Motor neuron (in vitro differentiated cells): ENCODE measurements at regions not wholly inside any gene's neighbourhood (a gene's known extent, or its start where the extent isn't known, plus 50 kb on each side); places are given as distances from the start of the nearest gene placed in this dataset.
"Not testable (repeated sequence)": the region's sequence is repeated elsewhere in the genome, so short reads cannot be mapped to it uniquely, and the experiment has no call there.

Experiments used
- ATAC-seq, 8 experiments: fragments of 200-7000 bp; cut with Tn5 transposase; replicated peaks in 6 of 8; 2 replicates each; pipeline ENCODE4 v1.8.0; 2021; ENCODE audit warnings: mild to moderate bottlenecking in 8 of 8, moderate library complexity in 8 of 8
- H3K27ac ChIP-seq, 2 donors: fragments of 250-450 bp; sonication (Bioruptor Pico); 2 replicates each; pipeline ENCODE4 v1.9.0; 2021; ENCODE audit warnings: antibody characterized with exemption in 2 of 2, mild to moderate bottlenecking in 2 of 2, moderate library complexity in 1 of 2
- H3K4me1 ChIP-seq, 2 donors: fragments of 250-450 bp; sonication (Bioruptor Pico); replicated peaks in 1 of 2; 2 replicates each; pipeline ENCODE4 v1.6.1; 2021; ENCODE audit warnings: antibody characterized with exemption in 2 of 2, mild to moderate bottlenecking in 2 of 2, moderate library complexity in 1 of 2
- H3K4me3 ChIP-seq, 5 donors: fragments of 250-450 bp; sonication (Bioruptor Pico); 2 replicates each; pipeline ENCODE4 v1.9.0; 2021; ENCODE audit warnings: antibody characterized with exemption in 5 of 5, mild to moderate bottlenecking in 5 of 5, moderate library complexity in 4 of 5
- WGBS, 10 experiments: fragments of 450-650 bp; shearing (Covaris generic); methylation state at CpG; one replicate each; pipeline ENCODE4 v1.0.0; 2022; 5-methylcytosine and 5-hydroxymethylcytosine counted together
- in situ Hi-C, 9 experiments: fragments of 400-800 bp; cut with MboI; loops; one replicate each; pipeline ENCODE4 v1.15.0; 2021; ENCODE audit warnings: low sequenced_read_pairs in 9 of 9, low pct_unique_long_range_greater_than_20kb in 2 of 9; ENCODE audit not compliant: unreplicated experiment in 9 of 9

DNA sequence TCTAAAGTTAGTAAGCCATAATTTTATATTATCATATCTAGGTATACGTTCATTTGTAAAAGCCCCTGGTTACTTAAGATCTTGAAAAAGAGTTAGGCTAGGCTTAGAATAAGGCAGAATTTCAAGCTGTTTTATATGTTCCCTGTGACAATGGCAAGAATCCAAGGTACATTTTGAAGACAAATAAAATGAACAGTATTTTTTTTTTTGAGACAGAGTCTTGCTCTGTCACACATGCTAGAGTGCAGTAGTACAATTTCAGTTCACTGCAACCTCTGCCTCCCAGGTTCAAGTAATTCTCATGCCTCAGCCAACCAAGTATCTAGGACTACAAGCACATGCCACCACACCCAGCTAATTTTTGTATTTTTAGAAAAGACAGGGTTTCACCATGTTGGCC, 139.2 kb downstream of the DUSP6 start:
- Histone ChIP-seq H3K4me3 (no peak overlapping the region), H3K4me1 (peaks cover 23 to 29% of the 10 kb centered on the region in 2 donors), H3K27ac (no peak overlapping the region)
- ATAC-seq = no peak
- in situ Hi-C loops = no loop called here
- 91 to 100% (median 100%) methylated on average over 1 of the region's 1 CpG; no CpG with 5 or more reads in 5 of the 10 experiments for WGBS, 10 experiments

DNA sequence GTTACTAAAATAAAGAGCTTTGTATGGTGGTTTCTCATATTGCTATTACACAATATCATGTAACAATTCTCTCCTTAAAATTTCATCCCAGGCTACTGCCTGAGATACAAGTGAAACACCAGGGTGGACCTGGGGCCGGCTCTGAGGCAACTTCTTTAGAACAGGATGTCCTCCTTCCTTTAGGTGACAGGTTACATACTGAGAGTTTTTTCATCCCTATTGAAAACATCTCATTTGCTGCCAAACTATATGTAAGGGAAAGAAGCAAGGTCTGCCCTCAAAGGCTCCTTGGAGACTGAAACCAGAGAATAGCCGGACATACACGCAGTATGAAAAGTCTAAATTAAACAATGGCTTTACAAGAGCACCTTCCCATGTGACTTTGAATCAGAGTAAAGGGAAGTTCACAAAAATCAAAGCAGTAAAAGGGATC, 139.9 kb downstream of the DUSP6 start:
- H3K4me1 ChIP-seq = peaks cover 23 to 29% of the 10 kb centered on the region in 2 donors
- no peak for ATAC-seq
- no peak overlapping the region for H3K27ac ChIP-seq
- H3K4me3 ChIP-seq = no peak overlapping the region
- 70 to 100% (median 85%) methylated on average over 1 to 3 of the region's 3 CpGs; no CpG with 5 or more reads in 1 of the 10 experiments for WGBS, 10 experiments
- in situ Hi-C loops = no loop called here

DNA sequence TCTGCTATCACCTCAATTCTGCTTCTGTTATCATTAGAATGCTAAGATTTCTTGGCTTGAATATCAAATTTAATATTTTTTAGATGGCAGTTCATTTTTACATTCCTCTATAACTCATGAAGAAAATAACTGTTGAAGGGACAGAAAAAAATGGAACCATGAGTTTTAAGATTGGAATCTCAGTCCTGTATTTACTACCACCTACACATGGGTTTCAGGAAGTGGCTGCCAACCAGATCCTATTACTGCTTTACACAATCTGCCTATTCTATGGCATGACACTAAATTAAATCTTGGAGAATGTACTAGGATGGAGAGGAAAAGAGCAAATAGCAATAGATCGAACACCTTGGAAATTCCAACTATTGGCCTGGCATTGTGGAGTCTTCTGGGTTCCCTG, 140.8 kb downstream of the DUSP6 start:
- 88 to 100% (median 100%) methylated on average over 1 of the region's 1 CpG; no CpG with 5 or more reads in 4 of the 10 experiments for WGBS, 10 experiments
- ATAC-seq = no peak
- H3K27ac ChIP-seq = no peak overlapping the region
- in situ Hi-C loops = no loop called here
- H3K4me1 ChIP-seq = peaks cover 17 to 24% of the 10 kb centered on the region in 2 donors
- no peak overlapping the region for H3K4me3 ChIP-seq

DNA sequence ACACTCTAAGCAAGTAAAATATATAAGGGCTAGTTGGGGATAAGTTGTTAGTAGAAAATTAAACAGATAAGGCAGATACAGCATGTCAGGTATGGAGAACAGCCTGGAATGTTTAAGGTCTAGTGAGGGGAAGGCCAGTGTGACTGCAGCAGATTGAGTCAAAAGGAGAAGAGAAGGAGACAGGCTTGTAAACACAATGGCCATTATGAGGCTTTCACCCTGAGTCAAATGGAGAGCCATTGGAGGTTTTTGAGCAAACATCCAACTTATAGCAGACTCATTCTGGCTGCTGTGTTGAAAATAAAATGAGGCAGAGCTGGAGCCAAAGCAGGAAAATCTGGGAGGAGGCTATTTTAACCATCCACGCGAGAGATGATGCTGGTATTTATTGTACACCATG, 142.0 kb downstream of the DUSP6 start:
- no peak overlapping the region for H3K27ac ChIP-seq
- 81 to 100% (median 92%) methylated on average over 2 of the region's 2 CpGs; no CpG with 5 or more reads in 6 of the 10 experiments for WGBS, 10 experiments
- peak in 1 of 8 experiments; percentile 36 for ATAC-seq

DNA sequence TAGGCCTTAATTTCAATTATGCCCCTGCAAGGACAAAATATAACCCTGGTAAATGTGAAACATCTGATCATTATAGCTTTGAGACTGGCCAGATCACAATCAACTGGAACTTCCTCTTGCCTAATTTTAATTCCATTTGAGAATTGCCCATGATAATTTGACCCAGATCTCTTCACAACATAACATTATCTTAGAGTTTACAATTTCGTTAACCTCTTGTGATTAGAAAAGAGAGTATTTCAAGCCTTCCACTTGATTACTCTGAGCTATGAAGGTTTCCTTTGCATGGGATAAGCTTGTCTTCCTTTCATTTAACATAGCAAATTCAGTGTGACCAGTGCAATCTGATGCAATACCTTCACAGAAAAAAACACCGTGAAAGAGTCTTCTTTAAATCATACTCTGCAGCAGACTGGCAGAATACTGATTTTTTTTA, 143.6 kb downstream of the DUSP6 start:
- 0 to 100% (median 25%) methylated on average over 1 to 2 of the region's 2 CpGs for WGBS, 10 experiments
- in situ Hi-C loops = no loop called here
- no peak overlapping the region for H3K4me3 ChIP-seq
- H3K4me1 ChIP-seq = peaks cover 6 to 10% of the 10 kb centered on the region in 2 donors
- H3K27ac ChIP-seq = peak overlapping the region in 1 of 2 donors; percentile 30
- peak in 6 of 8 experiments; percentile 51 to 85 (median 70) for ATAC-seq

More for the DNA sequence above, 142.0 kb downstream of the DUSP6 start:
- in situ Hi-C loops = no loop called here
- H3K4me3 ChIP-seq = no peak overlapping the region
- H3K4me1 ChIP-seq = peaks cover 6 to 12% of the 10 kb centered on the region in 2 donors

DNA sequence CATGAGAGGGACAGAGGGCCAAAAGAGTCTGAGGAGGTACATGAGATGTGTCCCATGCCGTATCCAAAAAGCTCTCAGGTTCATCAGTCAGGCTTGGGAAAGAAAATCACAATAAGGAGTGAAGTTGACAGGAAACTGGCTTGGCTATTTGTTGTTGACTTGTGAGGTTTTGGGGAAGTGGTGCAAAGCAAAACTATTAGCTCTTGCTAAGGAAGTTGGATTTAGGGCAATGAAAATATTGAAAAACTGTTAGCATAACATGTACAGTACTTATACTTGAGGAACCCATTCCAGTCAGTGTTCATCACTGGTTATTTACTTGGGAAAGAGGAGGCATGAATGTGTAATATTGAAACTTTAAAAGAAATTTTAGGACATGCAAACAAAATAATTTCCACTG, 145.9 kb downstream of the DUSP6 start:
- 100% methylated on average over 1 of the region's 1 CpG; no CpG with 5 or more reads in 6 of the 10 experiments for WGBS, 10 experiments
- in situ Hi-C loops = no loop called here
- H3K27ac ChIP-seq = no peak overlapping the region
- H3K4me1 ChIP-seq = peaks cover 6 to 10% of the 10 kb centered on the region in 2 donors
- ATAC-seq = no peak
- no peak overlapping the region for H3K4me3 ChIP-seq

DNA sequence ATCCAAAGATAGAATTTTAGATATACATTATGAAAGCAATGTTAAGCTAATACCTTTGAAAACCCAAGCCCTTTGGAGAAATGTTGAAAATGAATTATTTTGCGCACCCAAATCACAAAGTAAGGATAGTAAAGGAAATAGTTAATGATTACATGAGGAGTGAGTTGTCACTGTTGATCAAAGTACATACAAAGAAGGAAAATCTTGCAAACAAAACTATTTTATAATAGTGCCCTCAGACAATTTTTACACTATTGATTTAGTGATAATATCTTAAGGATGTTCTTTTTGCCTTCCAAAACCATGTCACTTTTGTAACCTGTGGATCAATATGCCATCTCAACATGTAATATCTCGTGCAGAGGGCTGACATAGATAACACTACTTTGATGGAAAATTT, 146.8 kb downstream of the DUSP6 start:
- peaks cover 6 to 10% of the 10 kb centered on the region in 2 donors for H3K4me1 ChIP-seq
- no peak overlapping the region for H3K27ac ChIP-seq
- 65 to 100% (median 100%) methylated on average over 1 to 2 of the region's 2 CpGs; no CpG with 5 or more reads in 1 of the 10 experiments for whole genome bisulfite sequencing, 10 experiments
- no peak for ATAC-seq
- in situ Hi-C loops = no loop called here
- no peak overlapping the region for H3K4me3 ChIP-seq

DNA sequence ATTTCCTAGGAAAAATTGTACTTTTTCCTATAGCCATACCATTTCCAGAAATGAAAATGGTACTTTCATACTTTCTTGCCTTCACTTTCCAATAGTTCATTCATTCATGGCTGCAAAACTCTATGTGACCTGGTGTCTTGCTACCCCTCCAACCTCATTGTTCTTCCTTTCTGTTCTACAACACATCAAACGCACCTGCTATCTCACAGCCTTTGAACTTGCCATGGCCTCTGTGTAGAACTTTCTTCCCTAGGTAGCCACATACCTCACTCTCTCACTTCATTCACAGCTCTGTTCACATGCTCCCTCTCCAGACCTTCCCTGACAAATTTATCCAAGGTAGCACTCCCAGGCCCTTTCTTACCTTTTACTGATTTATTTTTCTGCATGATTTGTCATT, 149.2 kb downstream of the DUSP6 start:
- ATAC-seq = no peak
- WGBS, 10 experiments = 29 to 100% (median 94%) methylated on average over 1 of the region's 1 CpG; no CpG with 5 or more reads in 2 of the 10 experiments
- in situ Hi-C loops = no loop called here
- H3K4me3 ChIP-seq = no peak overlapping the region
- H3K4me1 ChIP-seq = no peaks in the 10 kb centered on the region
- H3K27ac ChIP-seq = no peak overlapping the region

DNA sequence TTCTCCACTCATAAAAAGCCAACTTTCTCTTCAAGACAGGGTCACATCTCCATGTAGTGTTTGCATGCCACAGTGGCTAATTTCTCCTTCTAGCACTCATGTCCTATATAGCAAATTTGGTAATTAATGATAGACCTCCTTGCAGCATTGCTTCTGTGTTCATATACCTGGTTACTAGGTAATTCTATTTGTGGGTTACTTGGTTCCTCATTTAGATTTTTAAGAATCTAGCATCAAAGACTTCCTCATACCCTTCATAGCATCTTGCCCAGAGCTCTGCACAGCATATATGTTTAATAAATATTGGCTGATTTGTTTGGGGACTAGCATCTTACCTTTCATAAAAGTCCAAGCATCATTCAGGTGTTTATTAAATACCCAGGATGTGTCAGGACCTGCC, 152.1 kb downstream of the DUSP6 start:
- Histone ChIP-seq H3K4me3 (no peak overlapping the region), H3K4me1 (no peaks in the 10 kb centered on the region), H3K27ac (no peak overlapping the region)
- no peak for ATAC-seq
- in situ Hi-C loops = no loop called here

DNA sequence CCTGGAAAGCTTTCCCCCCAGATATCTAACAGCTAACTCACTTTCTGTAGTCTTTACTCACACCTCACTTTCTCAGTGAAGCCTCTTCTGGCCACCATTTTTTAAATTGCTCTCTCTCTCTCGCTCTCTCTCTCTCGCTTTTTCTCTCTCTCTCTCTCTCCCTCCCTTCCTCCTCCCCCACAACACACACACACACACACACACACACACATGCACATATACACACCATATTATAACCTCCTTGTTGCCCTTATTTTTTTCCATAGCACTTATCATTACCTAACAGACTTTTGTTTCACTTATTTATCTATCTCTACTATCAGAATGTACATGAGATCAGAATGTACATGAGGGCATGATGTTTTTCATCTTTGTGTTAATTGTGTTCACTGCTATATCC, 156.8 kb downstream of the DUSP6 start:
- ATAC-seq = no peak
- H3K4me3 ChIP-seq = no peak overlapping the region
- in situ Hi-C loops = no loop called here
- WGBS, 10 experiments = 75 to 100% (median 93%) methylated on average over 2 of the region's 2 CpGs; no CpG with 5 or more reads in 3 of the 10 experiments
- no peaks in the 10 kb centered on the region for H3K4me1 ChIP-seq
- no peak overlapping the region for H3K27ac ChIP-seq

DNA sequence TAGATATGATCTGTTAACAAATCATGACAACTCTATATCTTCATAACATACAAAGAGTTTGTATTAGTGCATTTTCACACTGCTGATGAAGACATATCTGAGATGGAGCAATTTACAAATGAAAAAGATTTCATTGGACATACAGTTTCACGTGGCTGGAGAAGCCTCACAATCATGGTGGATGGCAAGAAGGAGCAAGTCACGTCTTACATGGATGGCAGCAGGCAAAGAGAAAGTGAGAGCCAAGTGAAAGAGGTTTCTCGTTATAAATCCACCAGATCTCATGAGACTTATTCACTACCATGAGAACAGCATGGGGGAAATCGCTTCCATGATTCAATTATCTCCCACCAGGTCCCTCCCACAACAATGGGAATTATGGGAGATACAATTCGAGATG, 157.6 kb downstream of the DUSP6 start:
- in situ Hi-C loops = no loop called here
- no peak for ATAC-seq
- 0 to 94% (median 77%) methylated on average over 1 to 5 of the region's 5 CpGs; no CpG with 5 or more reads in 4 of the 10 experiments for WGBS, 10 experiments
- Histone ChIP-seq H3K4me1 (no peaks in the 10 kb centered on the region), H3K27ac (no peak overlapping the region), H3K4me3 (no peak overlapping the region)

DNA sequence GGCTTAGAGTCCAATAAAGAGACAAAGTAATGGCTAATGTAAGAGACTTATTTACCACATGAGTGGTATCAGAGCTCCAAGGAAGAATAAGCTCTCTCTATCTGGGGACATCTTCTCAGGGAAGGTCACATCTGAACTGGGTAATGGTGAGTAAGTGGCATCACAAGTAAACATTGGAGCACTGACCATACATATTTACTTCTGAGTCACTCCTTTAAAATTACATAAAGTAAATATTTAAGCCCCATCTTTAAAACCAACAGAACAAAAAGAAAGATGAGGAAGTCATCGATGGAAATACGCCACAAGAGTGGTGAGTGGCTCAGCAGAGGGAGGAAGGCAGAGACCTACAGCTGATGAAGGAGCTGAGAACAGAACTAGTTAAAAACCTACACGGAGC, 159.9 kb downstream of the DUSP6 start:
- WGBS, 10 experiments = 25 to 100% (median 96%) methylated on average over 1 to 3 of the region's 3 CpGs; no CpG with 5 or more reads in 2 of the 10 experiments
- ATAC-seq = no peak
- in situ Hi-C loops = no loop called here
- Histone ChIP-seq H3K27ac (no peak overlapping the region), H3K4me3 (no peak overlapping the region), H3K4me1 (no peaks in the 10 kb centered on the region)

DNA sequence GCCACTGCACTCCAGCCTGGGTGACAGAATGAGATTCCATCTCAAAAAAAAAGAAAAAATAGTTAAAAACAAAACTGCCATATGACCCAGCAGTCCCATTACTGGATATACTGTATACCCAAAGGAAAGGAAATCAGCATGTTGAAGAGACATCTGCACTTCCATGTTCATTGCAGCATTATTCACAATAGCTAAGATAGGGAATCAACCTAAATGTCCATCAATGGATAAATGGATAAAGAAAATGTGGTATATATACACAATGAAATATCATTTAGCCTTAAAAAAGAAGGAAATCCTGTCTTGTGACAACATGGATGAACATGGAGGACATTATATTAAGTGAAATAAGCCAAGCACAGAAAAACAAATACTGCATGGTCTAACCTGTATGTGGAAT, 160.7 kb downstream of the DUSP6 start:
- H3K4me3 ChIP-seq, H3K4me1 ChIP-seq, in situ Hi-C loops, ATAC-seq, H3K27ac ChIP-seq: not testable (repeated sequence)

DNA sequence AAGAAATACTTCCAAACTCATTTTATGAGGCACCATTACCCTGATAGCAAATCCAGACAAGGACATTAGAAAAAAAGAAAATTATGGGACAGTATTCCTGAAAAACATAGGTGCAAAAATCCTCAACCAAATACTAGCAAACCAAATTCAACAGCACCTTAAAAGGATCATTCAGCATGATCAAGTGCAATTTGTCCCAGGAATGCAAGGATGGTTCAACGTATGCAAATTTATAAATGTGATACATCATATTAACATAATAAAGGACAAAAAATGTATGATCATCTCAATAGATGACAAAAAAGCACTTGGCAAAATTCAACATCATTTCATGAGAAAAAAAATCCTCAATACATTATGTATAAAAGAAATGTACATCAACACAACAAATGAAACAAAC, 162.9 kb downstream of the DUSP6 start:
- ATAC-seq = no peak
- in situ Hi-C loops = no loop called here
- no peak overlapping the region for H3K27ac ChIP-seq
- H3K4me3 ChIP-seq = no peak overlapping the region
- 29 to 100% (median 85%) methylated on average over 1 of the region's 1 CpG; no CpG with 5 or more reads in 2 of the 10 experiments for WGBS, 10 experiments
- no peaks in the 10 kb centered on the region for H3K4me1 ChIP-seq
